ENCODE measurements at regions not wholly inside any gene's neighbourhood (a gene's known extent, or its start where the extent isn't known, plus 50 kb on each side); places are given as distances from the start of the nearest gene placed in this dataset.

DNA sequence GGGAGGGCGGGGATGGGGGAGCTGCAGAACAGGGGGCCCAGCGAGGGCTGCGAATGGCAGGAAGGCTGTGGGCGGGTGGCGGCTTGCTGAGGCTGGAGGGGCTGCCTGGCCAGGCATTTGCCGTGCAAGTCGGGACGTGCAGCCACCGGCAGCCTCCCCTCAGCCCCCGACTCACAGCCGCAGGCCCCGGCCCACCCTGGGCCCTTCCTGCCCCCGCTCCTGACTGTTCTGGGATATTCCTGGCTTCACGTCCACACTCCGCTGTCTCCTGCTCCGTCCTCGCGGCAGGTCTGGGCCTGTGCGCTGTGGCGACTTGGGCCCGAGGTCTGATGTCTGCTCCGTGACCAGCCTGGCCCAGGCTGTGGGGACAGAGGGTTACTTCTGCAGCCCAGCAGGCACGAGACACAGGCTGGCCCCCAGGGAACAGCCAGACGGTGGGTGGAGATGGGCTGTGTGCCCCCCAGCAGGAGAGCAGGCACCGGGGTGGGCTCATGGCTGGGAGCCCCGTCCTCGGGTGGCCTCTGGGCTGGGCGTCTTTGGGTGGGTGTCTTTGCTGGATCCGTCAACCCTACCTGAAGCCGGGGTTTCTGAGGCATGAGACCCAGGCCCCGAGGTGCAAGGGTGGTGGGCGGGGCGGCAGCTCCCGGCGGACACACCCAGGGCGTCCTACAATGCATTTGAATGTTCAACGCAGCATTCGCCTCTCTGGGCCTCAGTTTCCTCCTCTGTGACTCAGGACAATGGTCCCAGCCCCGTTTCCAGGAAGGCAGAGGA is 86.5 kb downstream of the FOXL3 start:
- H2AFZ ChIP-seq (ENCODE audit: control insufficient read depth, low read depth, low read length): no peak overlapping the region
- in situ Hi-C loops (cut with MboI): no loop called here
- H3K9me3 ChIP-seq (replicated peaks; ENCODE audit: control insufficient read depth, insufficient read depth, low read length): no peaks in the 10 kb centered on the region; the same call in 2 of the 3 replicates
- no peak for FAIRE-seq
- no peaks in the 10 kb centered on the region for H3K79me2 ChIP-seq (ENCODE audit: control insufficient read depth, insufficient read depth, low read length)
- H3K4me3 ChIP-seq: no peak overlapping the region
- ChIA-PET CTCF (no interaction called here), SMC1A (ENCODE audit: uncharacterized antibody, unreplicated experiment) (no interaction called here), RAD21 (ENCODE audit: unreplicated experiment) (no interaction called here), POLR2A (no interaction called here)
- BruUV-seq (replicated peaks): no TSS peak
- no peak overlapping the region for H3K27ac ChIP-seq (ENCODE audit: control insufficient read depth, insufficient read depth)
- no peaks in the 10 kb centered on the region for H3K36me3 ChIP-seq (ENCODE audit: control insufficient read depth in 2 of 2, insufficient read depth in 2 of 2, low read length in 1 of 2)
- no peak for ATAC-seq
- no peaks in the 10 kb centered on the region for H3K4me1 ChIP-seq (ENCODE audit: control insufficient read depth, insufficient read depth, low read length)
- DNase-seq (ENCODE audit: low read depth, low spot score): no peak
- 62% methylated on average over 28 of the region's 39 CpGs for WGBS (ENCODE audit: insufficient coverage, insufficient replicate concordance, low lambda C conversion rate, missing lambda C conversion rate)
- H3K4me2 ChIP-seq (ENCODE audit: control insufficient read depth, insufficient read depth): no peak overlapping the region
- no peak overlapping the region for H3K9ac ChIP-seq (ENCODE audit: control insufficient read depth, insufficient read depth, low read length)
- no peaks in the 10 kb centered on the region for H4K20me1 ChIP-seq (ENCODE audit: control insufficient read depth, insufficient read depth)
- intact Hi-C loops (cut with micrococcal nuclease; ENCODE audit: unreplicated experiment): no loop called here
- no peaks in the 10 kb centered on the region for H3K27me3 ChIP-seq (replicated peaks in 1 of 2; ENCODE audit: control insufficient read depth in 2 of 2, insufficient read depth in 2 of 2, low read length in 1 of 2)
- TF ChIP-seq ZNF24 (IDR thresholded peaks at IDR 0.05) (no peak), LARP7 (IDR thresholded peaks at IDR 0.05) (no peak), STAT1 (conservative IDR thresholded peaks at IDR 0.05) (no peak), CEBPB (IDR thresholded peaks at IDR 0.05; ENCODE audit: borderline replicate concordance in 1 of 2, low read depth in 2 of 2, low read length in 2 of 2) (no peak), POU2F2 (IDR thresholded peaks at IDR 0.05; ENCODE audit: borderline replicate concordance, low read depth, low read length) (no peak), SMAD1 (IDR thresholded peaks at IDR 0.05; ENCODE audit: low read depth, partially characterized antibody) (no peak), REST (IDR thresholded peaks at IDR 0.05; ENCODE audit: low read depth, low read length) (no peak), NFXL1 (IDR thresholded peaks at IDR 0.05; ENCODE audit: borderline replicate concordance) (no peak), BCLAF1 (IDR thresholded peaks at IDR 0.05) (no peak), SMARCA5 (IDR thresholded peaks at IDR 0.05) (no peak), FOS (IDR thresholded peaks at IDR 0.05; ENCODE audit: borderline replicate concordance, extremely low read depth, insufficient read length) (no peak), NFYB (IDR thresholded peaks at IDR 0.05; ENCODE audit: insufficient read depth, low read depth, low read length) (no peak), MXI1 (IDR thresholded peaks at IDR 0.05; ENCODE audit: low read depth, low read length) (no peak)
- TF ChIP-seq, protein P1, sequence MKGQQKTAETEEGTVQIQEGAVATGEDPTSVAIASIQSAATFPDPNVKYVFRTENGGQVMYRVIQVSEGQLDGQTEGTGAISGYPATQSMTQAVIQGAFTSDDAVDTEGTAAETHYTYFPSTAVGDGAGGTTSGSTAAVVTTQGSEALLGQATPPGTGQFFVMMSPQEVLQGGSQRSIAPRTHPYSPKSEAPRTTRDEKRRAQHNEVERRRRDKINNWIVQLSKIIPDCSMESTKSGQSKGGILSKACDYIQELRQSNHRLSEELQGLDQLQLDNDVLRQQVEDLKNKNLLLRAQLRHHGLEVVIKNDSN (IDR thresholded peaks at IDR 0.05; ENCODE audit: borderline replicate concordance, extremely low read length, insufficient read depth, low read depth, low read length): no peak
- TF ChIP-seq, protein P2, sequence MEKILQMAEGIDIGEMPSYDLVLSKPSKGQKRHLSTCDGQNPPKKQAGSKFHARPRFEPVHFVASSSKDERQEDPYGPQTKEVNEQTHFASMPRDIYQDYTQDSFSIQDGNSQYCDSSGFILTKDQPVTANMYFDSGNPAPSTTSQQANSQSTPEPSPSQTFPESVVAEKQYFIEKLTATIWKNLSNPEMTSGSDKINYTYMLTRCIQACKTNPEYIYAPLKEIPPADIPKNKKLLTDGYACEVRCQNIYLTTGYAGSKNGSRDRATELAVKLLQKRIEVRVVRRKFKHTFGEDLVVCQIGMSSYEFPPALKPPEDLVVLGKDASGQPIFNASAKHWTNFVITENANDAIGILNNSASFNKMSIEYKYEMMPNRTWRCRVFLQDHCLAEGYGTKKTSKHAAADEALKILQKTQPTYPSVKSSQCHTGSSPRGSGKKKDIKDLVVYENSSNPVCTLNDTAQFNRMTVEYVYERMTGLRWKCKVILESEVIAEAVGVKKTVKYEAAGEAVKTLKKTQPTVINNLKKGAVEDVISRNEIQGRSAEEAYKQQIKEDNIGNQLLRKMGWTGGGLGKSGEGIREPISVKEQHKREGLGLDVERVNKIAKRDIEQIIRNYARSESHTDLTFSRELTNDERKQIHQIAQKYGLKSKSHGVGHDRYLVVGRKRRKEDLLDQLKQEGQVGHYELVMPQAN (conservative IDR thresholded peaks at IDR 0.05): no peak

Measured in GM12878 (cell line).